ENCODE measurements at regions not wholly inside any gene's neighbourhood (a gene's known extent, or its start where the extent isn't known, plus 50 kb on each side); places are given as distances from the start of the nearest gene placed in this dataset.

GRCh38 chr11:134474942-134475341 is 62.9 kb upstream of the B3GAT1 start:
- DNase-seq (ENCODE audit: low read depth): no peak

- no peak for DNase-seq (ENCODE audit: low read depth)
Measured at GRCh38 chr11:134474070-134474860, 62.2 kb upstream of the B3GAT1 start.

GRCh38 chr11:134471716-134472455 is 59.8 kb upstream of the B3GAT1 start:
- no peak for DNase-seq (ENCODE audit: low read depth)

- no peak for DNase-seq (ENCODE audit: low read depth)
Measured at GRCh38 chr11:134471087-134471715, 59.2 kb upstream of the B3GAT1 start.

- DNase-seq (ENCODE audit: low read depth): no peak
Measured at GRCh38 chr11:134470238-134470637, 58.2 kb upstream of the B3GAT1 start.

GRCh38 chr11:134469627-134470026 is 57.6 kb upstream of the B3GAT1 start:
- no peak for DNase-seq (ENCODE audit: low read depth)

- DNase-seq (ENCODE audit: low read depth): no peak
Measured at GRCh38 chr11:134468796-134469195, 56.8 kb upstream of the B3GAT1 start.

GRCh38 chr11:134468081-134468668 is 56.1 kb upstream of the B3GAT1 start:
- DNase-seq (ENCODE audit: low read depth): no peak

GRCh38 chr11:134466610-134467567 is 54.8 kb upstream of the B3GAT1 start:
- no peak for DNase-seq (ENCODE audit: low read depth)

- DNase-seq (ENCODE audit: low read depth): no peak
Measured at GRCh38 chr11:134466156-134466555, 54.1 kb upstream of the B3GAT1 start.

GRCh38 chr11:134464981-134465730 is 53.1 kb upstream of the B3GAT1 start:
- no peak for DNase-seq (ENCODE audit: low read depth)

- no peak for DNase-seq (ENCODE audit: low read depth)
Measured at GRCh38 chr11:134464196-134464595, 52.2 kb upstream of the B3GAT1 start.

GRCh38 chr11:134463716-134464115 is 51.7 kb upstream of the B3GAT1 start:
- no peak for DNase-seq (ENCODE audit: low read depth)
